HCT116 (cell line): ENCODE measurements at regions not wholly inside any gene's neighbourhood (a gene's known extent, or its start where the extent isn't known, plus 50 kb on each side); places are given as distances from the start of the nearest gene placed in this dataset.

Experiments
- ATAC-seq: fragments of 200-7000 bp; cut with Tn5 transposase; 2 replicates; pipeline ENCODE4 v1.9.1; 2020; ENCODE audit warnings: mild to moderate bottlenecking, moderate library complexity
- BruUV-seq: library from RNA; stranded (reverse); fragments of 400-500 nt; replicated peaks from 2 replicates; lab custom pipeline; 2021; lab: Mats Ljungman, UMichigan
- CTCF ChIA-PET: fragments of 300-600 bp; sonication (Branson Sonifier 250); formaldehyde crosslinking; loops from one replicate; lab custom pipeline; 2021; ENCODE audit warnings: antibody characterized with exemption; lab: Charles Lee
- POLR2A ChIA-PET: fragments of 300-600, 350-600 bp; sonication (Branson Sonifier 250); formaldehyde crosslinking; loops from one replicate; lab custom pipeline; 2021; ENCODE audit warnings: antibody characterized with exemption; lab: Charles Lee
- RAD21 ChIA-PET, 2 experiments: fragments of 300-600 bp; sonication (Branson Sonifier 250); formaldehyde crosslinking; loops; one replicate each; lab custom pipeline; 2023; ENCODE audit warnings: low total read pairs in 2 of 2; ENCODE audit not compliant: uncharacterized antibody in 2 of 2, unreplicated experiment in 2 of 2, low non-redundant PET in 1 of 2; lab: Charles Lee
- DNase-seq: peaks from one replicate; pipeline ENCODE4 v3.0.0-alpha.2; 2010; ENCODE audit warnings: low read depth, low spot score
- H2AFZ ChIP-seq: fragments of 200-600 bp; shearing (Covaris generic), sonication (generic); 2 replicates; pipeline ENCODE4 v1.6.1; 2017; ENCODE audit warnings: low read depth, mixed run types, mixed read lengths, antibody characterized with exemption, low read length; ENCODE audit not compliant: poor library complexity, severe bottlenecking
- H3K27ac ChIP-seq: 2 replicates; pipeline ENCODE4 v1.5.1; 2012; ENCODE audit warnings: low read depth, low read length
- H3K27me3 ChIP-seq: fragments of 200-600 bp; sonication (generic); 2 replicates; pipeline ENCODE4 v1.6.1; 2016; ENCODE audit warnings: mixed run types, low read length, mixed read lengths; ENCODE audit not compliant: insufficient read depth
- H3K36me3 ChIP-seq, 2 experiments: fragments of 200-500 bp in 1 of 2; fragments of 200-600 bp in 1 of 2; sonication (Bioruptor generic) in 1 of 2; sonication (generic) in 1 of 2; 2 replicates each; pipeline versions ENCODE4 v1.5.1 to v1.6.1; 2014 to 2016; ENCODE audit warnings: low read length in 2 of 2, inconsistent platforms in 1 of 2, mixed read lengths in 1 of 2, mixed run types in 1 of 2; ENCODE audit not compliant: insufficient read depth in 2 of 2, control insufficient read depth in 1 of 2
- H3K4me1 ChIP-seq, 2 experiments: fragments of 200-600 bp in 1 of 2; sonication (generic) in 1 of 2; 2 replicates each; pipeline versions ENCODE4 v1.5.1 to v1.6.1; 2012 to 2017; ENCODE audit warnings: low read length in 2 of 2, inconsistent platforms in 1 of 2, mild to moderate bottlenecking in 1 of 2, mixed read lengths in 1 of 2, mixed run types in 1 of 2, moderate library complexity in 1 of 2; ENCODE audit not compliant: insufficient read depth in 2 of 2, control insufficient read depth in 1 of 2
- H3K4me2 ChIP-seq: fragments of 200-600 bp; sonication (generic); 2 replicates; pipeline ENCODE4 v1.6.1; 2017; ENCODE audit warnings: mixed run types, low read length, mixed read lengths
- H3K4me3 ChIP-seq, 2 experiments: fragments of 200-600 bp in 1 of 2; sonication (generic) in 1 of 2; replicated peaks in 1 of 2; 2 replicates each; pipeline ENCODE4 v1.5.1; 2011 to 2016; ENCODE audit warnings: low read length in 2 of 2, control low read depth in 1 of 2, low read depth in 1 of 2, mild to moderate bottlenecking in 1 of 2, mixed read lengths in 1 of 2, mixed run types in 1 of 2
- H3K79me2 ChIP-seq: fragments of 200-600 bp; sonication (generic); 2 replicates; pipeline ENCODE4 v1.6.1; 2017; ENCODE audit warnings: mild to moderate bottlenecking, mixed run types, low read length, moderate library complexity, mixed read lengths; ENCODE audit not compliant: insufficient read depth
- H3K9ac ChIP-seq: fragments of 200-600 bp; sonication (generic); 2 replicates; pipeline ENCODE4 v1.6.1; 2016; ENCODE audit warnings: low read length, mixed read lengths
- H3K9me2 ChIP-seq: fragments of 200-600 bp; sonication (generic), shearing (Covaris generic); 2 replicates; pipeline ENCODE4 v1.6.1; 2017; ENCODE audit warnings: mixed run types, mild to moderate bottlenecking, moderate library complexity; ENCODE audit not compliant: insufficient read depth
- H3K9me3 ChIP-seq, 2 experiments: fragments of 200-500 bp in 1 of 2; fragments of 200-600 bp in 1 of 2; sonication (Bioruptor generic) in 1 of 2; sonication (generic) in 1 of 2; 2 replicates each; pipeline ENCODE4 v1.6.1; 2014 to 2017; ENCODE audit warnings: low read length in 2 of 2, mixed read lengths in 2 of 2, inconsistent platforms in 1 of 2, low read depth in 1 of 2, mild to moderate bottlenecking in 1 of 2, mixed run types in 1 of 2, moderate library complexity in 1 of 2; ENCODE audit not compliant: control insufficient read depth in 1 of 2, insufficient read depth in 1 of 2
- H4K20me1 ChIP-seq: fragments of 200-600 bp; sonication (generic), shearing (Covaris generic); 2 replicates; pipeline ENCODE4 v1.6.1; 2017; ENCODE audit warnings: mixed run types, mild to moderate bottlenecking, moderate library complexity; ENCODE audit not compliant: insufficient read depth
- ATF3 ChIP-seq: IDR thresholded peaks from 2 replicates; pipeline ENCODE4 v1.6.1; 2012
- CBX3 ChIP-seq: IDR thresholded peaks from 2 replicates; pipeline ENCODE4 v1.6.1; 2012; ENCODE audit warnings: low read depth
- CEBPB ChIP-seq: IDR thresholded peaks from 2 replicates; pipeline ENCODE4 v1.6.1; 2012; ENCODE audit warnings: low read depth
- CTCF ChIP-seq, 3 experiments: fragments of 200-600 bp in 1 of 3; sonication (generic) in 1 of 3; IDR thresholded peaks in 2 of 3; conservative IDR thresholded peaks in 1 of 3; 2 replicates each; pipeline ENCODE4 v1.5.1; 2012 to 2017; ENCODE audit warnings: low read depth in 2 of 3, low read length in 2 of 3, antibody characterized with exemption in 1 of 3, borderline replicate concordance in 1 of 3, control low read depth in 1 of 3, mild to moderate bottlenecking in 1 of 3, mixed read lengths in 1 of 3, mixed run types in 1 of 3, moderate library complexity in 1 of 3; ENCODE audit not compliant: insufficient read depth in 1 of 3
- EGR1 ChIP-seq: IDR thresholded peaks from 2 replicates; pipeline ENCODE4 v1.6.1; 2012; ENCODE audit warnings: low read depth
- ELF1 ChIP-seq: IDR thresholded peaks from 2 replicates; pipeline ENCODE4 v1.6.1; 2012; ENCODE audit warnings: low read depth, borderline replicate concordance
- EZH2 ChIP-seq: fragments of 200-600 bp; sonication (generic); IDR thresholded peaks from 2 replicates; pipeline ENCODE4 v1.6.1; 2017; ENCODE audit warnings: antibody characterized with exemption, mixed run types
- EZH2phosphoT487 ChIP-seq: fragments of 200-600 bp; IDR thresholded peaks from 2 replicates; pipeline ENCODE4 v1.6.1; 2018; ENCODE audit warnings: antibody characterized with exemption, borderline replicate concordance
- FOSL1 ChIP-seq: IDR thresholded peaks from 2 replicates; pipeline ENCODE4 v1.6.1; 2012; ENCODE audit warnings: low read depth
- JUND ChIP-seq: IDR thresholded peaks from 2 replicates; pipeline ENCODE4 v1.6.1; 2012
- MAX ChIP-seq: IDR thresholded peaks from 2 replicates; pipeline ENCODE4 v1.6.1; 2012
- POLR2A ChIP-seq: IDR thresholded peaks from 2 replicates; pipeline ENCODE4 v1.7.0; 2011; ENCODE audit warnings: borderline replicate concordance; ENCODE audit not compliant: insufficient read depth, insufficient read length; ENCODE audit errors: extremely low read depth
- POLR2AphosphoS5 ChIP-seq: IDR thresholded peaks from 2 replicates; pipeline ENCODE4 v1.6.1; 2011; ENCODE audit warnings: mild to moderate bottlenecking, low read depth, low read length, moderate library complexity
- SIN3A ChIP-seq: IDR thresholded peaks from 2 replicates; pipeline ENCODE4 v1.6.1; 2012; ENCODE audit warnings: low read depth
- SP1 ChIP-seq: IDR thresholded peaks from 2 replicates; pipeline ENCODE4 v1.6.1; 2012; ENCODE audit warnings: low read depth
- TCF7L2 ChIP-seq: IDR thresholded peaks from 2 replicates; pipeline ENCODE4 v1.7.0; 2011; ENCODE audit warnings: borderline replicate concordance, inconsistent platforms; ENCODE audit not compliant: insufficient read depth, insufficient read length; ENCODE audit errors: extremely low read depth
- ZFX ChIP-seq: fragments of 450-650 bp; IDR thresholded peaks from 2 replicates; pipeline ENCODE4 v1.6.1; 2017
- ZNF274 ChIP-seq: fragments of 200-500 bp; sonication (Bioruptor generic); IDR thresholded peaks from 2 replicates; pipeline ENCODE4 v1.6.1; 2014; ENCODE audit warnings: mild to moderate bottlenecking, low read depth, low read length, inconsistent platforms
- intact Hi-C: fragments of 100-400 bp; cut with micrococcal nuclease; formaldehyde crosslinking; loops from 2 replicates; pipeline ENCODE4 v1.10.0; 2022

- Histone ChIP-seq H3K4me1 (no peaks in the 10 kb centered on the region), H3K9ac (no peak overlapping the region), H3K36me3 (no peaks in the 10 kb centered on the region), H3K79me2 (no peaks in the 10 kb centered on the region), H3K4me2 (no peak overlapping the region), H2AFZ (no peak overlapping the region), H3K27ac (no peak overlapping the region), H3K9me2 (no peaks in the 10 kb centered on the region), H3K9me3 (no peaks in the 10 kb centered on the region), H3K4me3 (no peak overlapping the region), H4K20me1 (no peaks in the 10 kb centered on the region), H3K27me3 (no peaks in the 10 kb centered on the region)
- ATAC-seq (no peak), DNase-seq (no peak)
- no TSS peak for BruUV-seq
- ChIA-PET RAD21 (no interaction called here), CTCF (no interaction called here), POLR2A (no interaction called here)
- TF ChIP-seq POLR2AphosphoS5: no peak
- TF ChIP-seq TCF7L2: no peak
- TF ChIP-seq FOSL1: no peak
- TF ChIP-seq ATF3: no peak
- no peak for TF ChIP-seq ELF1
- TF ChIP-seq SIN3A: no peak
- no peak for TF ChIP-seq MAX
- TF ChIP-seq CBX3: no peak
- no peak for TF ChIP-seq CEBPB
- no peak for TF ChIP-seq POLR2A
- no peak for TF ChIP-seq ZNF274
- TF ChIP-seq JUND: no peak
- TF ChIP-seq EZH2phosphoT487: no peak
- no peak for TF ChIP-seq ZFX
- TF ChIP-seq EGR1: no peak
- no peak for TF ChIP-seq EZH2
- no peak for TF ChIP-seq SP1
- no peak for TF ChIP-seq CTCF (IDR thresholded peaks at IDR 0.05 in 2 of 3, conservative IDR thresholded peaks at IDR 0.05 in 1 of 3; ENCODE audit: borderline replicate concordance in 1 of 3, insufficient read depth in 1 of 3, low read depth in 2 of 3, low read length in 2 of 3)
- intact Hi-C loops: no loop called here
Observed at GRCh38 chr1:209023790-209024189, 559.7 kb upstream of the CAMK1G start.
